GM23248 (cell line): ENCODE measurements at regions not wholly inside any gene's neighbourhood (a gene's known extent, or its start where the extent isn't known, plus 50 kb on each side); places are given as distances from the start of the nearest gene placed in this dataset.

Experiments used
- DNase-seq: peaks from one replicate; pipeline ENCODE4 v3.0.0-alpha.2; 2015
- H2AFZ ChIP-seq: fragments of 200-600 bp; sonication (generic); 2 replicates; pipeline ENCODE4 v1.6.1; 2016; ENCODE audit warnings: antibody characterized with exemption
- H3F3A ChIP-seq: fragments of 200-600 bp; sonication (generic); 2 replicates; pipeline ENCODE4 v1.6.1; 2016; ENCODE audit warnings: mild to moderate bottlenecking, antibody characterized with exemption, mixed run types; ENCODE audit not compliant: insufficient read depth
- H3K27ac ChIP-seq: fragments of 200-600 bp; sonication (generic); 2 replicates; pipeline ENCODE4 v1.5.1; 2016; ENCODE audit warnings: mild to moderate bottlenecking
- H3K27me3 ChIP-seq: fragments of 200-600 bp; sonication (generic); replicated peaks from 2 replicates; pipeline ENCODE4 v1.6.1; 2016; ENCODE audit warnings: mild to moderate bottlenecking; ENCODE audit not compliant: insufficient read depth
- H3K36me3 ChIP-seq: fragments of 200-600 bp; sonication (generic); 2 replicates; pipeline ENCODE4 v1.6.1; 2016; ENCODE audit warnings: low read depth, mild to moderate bottlenecking
- H3K4me1 ChIP-seq: fragments of 200-600 bp; sonication (generic); 2 replicates; pipeline ENCODE4 v1.6.1; 2016; ENCODE audit warnings: mild to moderate bottlenecking; ENCODE audit not compliant: insufficient read depth
- H3K4me2 ChIP-seq: fragments of 200-600 bp; sonication (generic); one replicate; pipeline ENCODE4 v1.6.1; 2016; ENCODE audit warnings: mild to moderate bottlenecking; ENCODE audit not compliant: unreplicated experiment
- H3K4me3 ChIP-seq: fragments of 200-600 bp; sonication (generic); 2 replicates; pipeline ENCODE4 v1.5.1; 2016; ENCODE audit warnings: mild to moderate bottlenecking
- H3K79me2 ChIP-seq: fragments of 200-600 bp; sonication (generic); 2 replicates; pipeline ENCODE4 v1.6.1; 2016; ENCODE audit warnings: mild to moderate bottlenecking; ENCODE audit not compliant: insufficient read depth
- H3K9ac ChIP-seq: fragments of 200-600 bp; sonication (generic); 2 replicates; pipeline ENCODE4 v1.6.1; 2016; ENCODE audit warnings: mild to moderate bottlenecking
- H3K9me2 ChIP-seq: fragments of 200-600 bp; sonication (generic); 2 replicates; pipeline ENCODE4 v1.6.1; 2016; ENCODE audit warnings: mixed run types, mild to moderate bottlenecking, moderate library complexity; ENCODE audit not compliant: insufficient read depth
- H3K9me3 ChIP-seq: fragments of 200-600 bp; sonication (generic); one replicate; pipeline ENCODE4 v1.6.1; 2017; ENCODE audit warnings: low read depth
- H4K20me1 ChIP-seq: fragments of 200-600 bp; sonication (generic); 2 replicates; pipeline ENCODE4 v1.6.0; 2016; ENCODE audit not compliant: insufficient read depth
- EZH2 ChIP-seq: fragments of 200-600 bp; sonication (generic); IDR thresholded peaks from 2 replicates; pipeline ENCODE4 v1.6.1; 2018; ENCODE audit warnings: antibody characterized with exemption, mild to moderate bottlenecking; ENCODE audit not compliant: insufficient read depth, poor library complexity, severe bottlenecking
- EZH2phosphoT487 ChIP-seq: fragments of 200-600 bp; sonication (generic); IDR thresholded peaks from 2 replicates; pipeline ENCODE4 v1.6.1; 2018; ENCODE audit warnings: antibody characterized with exemption, moderate library complexity, mild to moderate bottlenecking, low read depth; ENCODE audit not compliant: insufficient read depth
- WGBS, 2 experiments: methylation state at CpG; one replicate each; pipeline ENCODE4 v1.1.6; 2015 to 2017; ENCODE audit warnings: low lambda C conversion rate in 2 of 2, low coverage in 1 of 2; ENCODE audit errors: missing lambda C conversion rate in 2 of 2; 5-methylcytosine and 5-hydroxymethylcytosine counted together
- in situ Hi-C: fragments of 300-500 bp; cut with MboI; formaldehyde crosslinking; loops from 2 replicates; pipeline ENCODE4 v1.15.0; 2020

GRCh38 chr3:68648494-68648893 is 283.9 kb downstream of the TAFA4 start:
- no peaks in the 10 kb centered on the region for H3K79me2 ChIP-seq
- H3K9me3 ChIP-seq: no peaks in the 10 kb centered on the region
- no peaks in the 10 kb centered on the region for H3K36me3 ChIP-seq
- no peaks in the 10 kb centered on the region for H3K4me1 ChIP-seq
- no peaks in the 10 kb centered on the region for H3K27me3 ChIP-seq
- no peak for DNase-seq
- no peak overlapping the region for H3K9ac ChIP-seq
- no peak overlapping the region for H3K4me2 ChIP-seq
- no peaks in the 10 kb centered on the region for H3F3A ChIP-seq
- in situ Hi-C loops: no loop called here
- H4K20me1 ChIP-seq: no peaks in the 10 kb centered on the region
- TF ChIP-seq EZH2phosphoT487: no peak
- TF ChIP-seq EZH2: no peak
- H2AFZ ChIP-seq: no peak overlapping the region
- H3K9me2 ChIP-seq: no peaks in the 10 kb centered on the region
- H3K27ac ChIP-seq: no peak overlapping the region
- 26 to 28% methylated on average over 2 of the region's 2 CpGs for WGBS, 2 experiments
- H3K4me3 ChIP-seq: no peak overlapping the region

DNA sequence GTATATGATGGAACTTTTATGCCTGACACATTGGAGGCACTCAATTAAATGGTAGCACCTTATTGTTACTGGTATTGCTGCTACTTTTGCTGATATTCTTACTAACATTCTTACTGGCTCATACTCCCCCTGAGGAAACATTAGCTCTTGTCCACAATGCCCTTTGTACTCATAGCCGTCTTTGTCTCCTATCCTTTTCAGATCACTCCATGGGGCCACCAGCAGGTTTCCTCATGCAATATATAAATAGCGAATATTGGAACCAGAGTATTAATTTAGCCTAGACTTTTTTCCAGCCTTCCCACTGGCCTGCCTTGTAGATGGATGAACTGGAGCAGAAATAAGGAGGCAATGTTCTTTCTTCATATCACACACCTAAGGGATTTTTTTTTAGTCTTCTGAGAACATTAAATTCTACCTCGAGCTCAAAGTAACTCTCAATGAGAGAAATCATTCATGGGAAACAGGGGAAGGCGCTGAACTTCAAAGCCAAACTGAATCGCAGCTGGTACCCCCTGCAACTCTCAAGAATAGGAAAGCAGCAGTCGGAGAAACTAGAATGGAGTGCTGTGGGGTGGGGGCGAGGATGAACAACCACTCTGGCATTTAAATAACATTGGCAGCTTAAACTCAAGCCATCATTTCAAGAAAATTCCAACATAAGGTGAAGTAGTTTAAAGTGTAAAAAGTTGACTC is 300.3 kb downstream of the TAFA4 start:
- H3K4me3 ChIP-seq: no peak overlapping the region
- H3K9me2 ChIP-seq: no peaks in the 10 kb centered on the region
- no peaks in the 10 kb centered on the region for H3K79me2 ChIP-seq
- DNase-seq: no peak
- no peaks in the 10 kb centered on the region for H3K27me3 ChIP-seq
- H3K9me3 ChIP-seq: no peaks in the 10 kb centered on the region
- no peak overlapping the region for H3K9ac ChIP-seq
- no peaks in the 10 kb centered on the region for H4K20me1 ChIP-seq
- in situ Hi-C loops: no loop called here
- no peaks in the 10 kb centered on the region for H3F3A ChIP-seq
- no peaks in the 10 kb centered on the region for H3K36me3 ChIP-seq
- H3K27ac ChIP-seq: no peak overlapping the region
- H3K4me2 ChIP-seq: no peak overlapping the region
- TF ChIP-seq EZH2 (no peak), EZH2phosphoT487 (no peak)
- no peak overlapping the region for H2AFZ ChIP-seq
- H3K4me1 ChIP-seq: no peaks in the 10 kb centered on the region
- WGBS, 2 experiments: 6 to 10% methylated on average over 7 of the region's 7 CpGs

- Histone ChIP-seq H3F3A (no peaks in the 10 kb centered on the region), H4K20me1 (no peaks in the 10 kb centered on the region), H3K4me3 (no peak overlapping the region), H3K4me2 (no peak overlapping the region), H3K4me1 (no peaks in the 10 kb centered on the region), H3K9ac (no peak overlapping the region), H3K27ac (no peak overlapping the region), H2AFZ (no peak overlapping the region), H3K36me3 (no peaks in the 10 kb centered on the region), H3K27me3 (no peaks in the 10 kb centered on the region), H3K9me3 (no peaks in the 10 kb centered on the region), H3K79me2 (no peaks in the 10 kb centered on the region), H3K9me2 (no peaks in the 10 kb centered on the region)
- in situ Hi-C loops: no loop called here
- WGBS, 2 experiments: 54 to 56% methylated on average over 6 of the region's 6 CpGs
- DNase-seq: no peak
- TF ChIP-seq EZH2 (no peak), EZH2phosphoT487 (no peak)
These were observed 312.1 kb downstream of the TAFA4 start for GRCh38 chr3:68620211-68620610.

- H3K9me2 ChIP-seq: no peaks in the 10 kb centered on the region
- H3K4me3 ChIP-seq: no peak overlapping the region
- no peaks in the 10 kb centered on the region for H3K9me3 ChIP-seq
- TF ChIP-seq EZH2phosphoT487 (no peak), EZH2 (no peak)
- 22 to 31% methylated on average over 6 of the region's 6 CpGs for WGBS, 2 experiments
- H3K79me2 ChIP-seq: no peaks in the 10 kb centered on the region
- no peak for DNase-seq
- no peaks in the 10 kb centered on the region for H3K4me1 ChIP-seq
- no peaks in the 10 kb centered on the region for H3K27me3 ChIP-seq
- no peaks in the 10 kb centered on the region for H4K20me1 ChIP-seq
- no peaks in the 10 kb centered on the region for H3F3A ChIP-seq
- H3K27ac ChIP-seq: no peak overlapping the region
- H3K36me3 ChIP-seq: no peaks in the 10 kb centered on the region
- no peak overlapping the region for H2AFZ ChIP-seq
- no peak overlapping the region for H3K4me2 ChIP-seq
- in situ Hi-C loops: no loop called here
- H3K9ac ChIP-seq: no peak overlapping the region
These were observed 318.3 kb downstream of the TAFA4 start for GRCh38 chr3:68614087-68614486.
